Calu3 (cell line): ENCODE measurements at regions not wholly inside any gene's neighbourhood (a gene's known extent, or its start where the extent isn't known, plus 50 kb on each side); places are given as distances from the start of the nearest gene placed in this dataset.

ENCODE experiments used
- BruUV-seq: library from RNA; stranded (reverse); fragments of 400-500 nt; replicated peaks from 2 replicates; lab custom pipeline; 2021; lab: Mats Ljungman, UMichigan
- CTCF ChIA-PET: fragments of 300-600 bp; sonication (Branson Sonifier 250); formaldehyde crosslinking; loops from one replicate; lab custom pipeline; 2022; ENCODE audit warnings: antibody characterized with exemption; lab: Charles Lee
- DNase-seq: peaks from one replicate; pipeline ENCODE4 v3.0.0; 2022
- H3K27ac Mint-ChIP-seq: one replicate; pipeline ENCODE4 v1.8.0; 2022; ENCODE audit warnings: mixed read lengths; ENCODE audit not compliant: unreplicated experiment
- H3K27me3 Mint-ChIP-seq: one replicate; pipeline ENCODE4 v1.8.0; 2022; ENCODE audit warnings: mixed read lengths; ENCODE audit not compliant: unreplicated experiment
- H3K36me3 Mint-ChIP-seq: one replicate; pipeline ENCODE4 v1.8.0; 2022; ENCODE audit warnings: mild to moderate bottlenecking, moderate library complexity, mixed read lengths; ENCODE audit not compliant: insufficient read depth, unreplicated experiment
- H3K4me1 Mint-ChIP-seq: one replicate; pipeline ENCODE4 v1.8.0; 2022; ENCODE audit warnings: mild to moderate bottlenecking, low read depth, mixed read lengths; ENCODE audit not compliant: unreplicated experiment
- H3K4me3 Mint-ChIP-seq: one replicate; pipeline ENCODE4 v1.8.0; 2022; ENCODE audit warnings: mild to moderate bottlenecking, low read depth, moderate library complexity, mixed read lengths; ENCODE audit not compliant: unreplicated experiment
- H3K9me3 Mint-ChIP-seq: one replicate; pipeline ENCODE4 v1.8.0; 2022; ENCODE audit warnings: low read depth, mixed read lengths; ENCODE audit not compliant: unreplicated experiment
- intact Hi-C: fragments of 100-400 bp; cut with micrococcal nuclease; formaldehyde crosslinking; loops from one replicate; pipeline ENCODE4 v1.10.0; 2022; ENCODE audit not compliant: unreplicated experiment
- TF ChIP-seq, protein P1 (sequence below): fragments of 200-600 bp; IDR thresholded peaks from one replicate; pipeline ENCODE4 v1.8.0; 2022; ENCODE audit warnings: antibody characterized with exemption; ENCODE audit not compliant: unreplicated experiment

DNA sequence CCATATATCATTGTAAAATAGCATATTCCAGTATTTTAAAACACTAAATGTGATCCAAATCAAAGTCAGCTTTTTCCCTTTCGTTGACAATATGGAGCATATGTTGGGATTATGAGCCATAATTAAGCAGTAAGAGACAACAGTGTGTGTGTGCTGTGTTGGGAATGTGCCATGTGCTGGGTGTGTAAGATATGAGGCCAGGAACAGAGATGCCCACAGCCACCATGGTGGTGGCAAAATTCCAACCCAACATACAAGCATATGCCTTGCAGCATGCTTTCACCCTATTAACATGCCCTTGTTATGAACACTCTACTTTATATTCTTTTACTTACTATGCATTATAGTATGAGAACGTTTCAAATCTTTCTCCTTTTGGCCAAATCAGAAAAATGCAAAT, 1560.4 kb upstream of the TENM3 start:
- no peaks in the 10 kb centered on the region for H3K9me3 Mint-ChIP-seq
- TF ChIP-seq, protein P1, sequence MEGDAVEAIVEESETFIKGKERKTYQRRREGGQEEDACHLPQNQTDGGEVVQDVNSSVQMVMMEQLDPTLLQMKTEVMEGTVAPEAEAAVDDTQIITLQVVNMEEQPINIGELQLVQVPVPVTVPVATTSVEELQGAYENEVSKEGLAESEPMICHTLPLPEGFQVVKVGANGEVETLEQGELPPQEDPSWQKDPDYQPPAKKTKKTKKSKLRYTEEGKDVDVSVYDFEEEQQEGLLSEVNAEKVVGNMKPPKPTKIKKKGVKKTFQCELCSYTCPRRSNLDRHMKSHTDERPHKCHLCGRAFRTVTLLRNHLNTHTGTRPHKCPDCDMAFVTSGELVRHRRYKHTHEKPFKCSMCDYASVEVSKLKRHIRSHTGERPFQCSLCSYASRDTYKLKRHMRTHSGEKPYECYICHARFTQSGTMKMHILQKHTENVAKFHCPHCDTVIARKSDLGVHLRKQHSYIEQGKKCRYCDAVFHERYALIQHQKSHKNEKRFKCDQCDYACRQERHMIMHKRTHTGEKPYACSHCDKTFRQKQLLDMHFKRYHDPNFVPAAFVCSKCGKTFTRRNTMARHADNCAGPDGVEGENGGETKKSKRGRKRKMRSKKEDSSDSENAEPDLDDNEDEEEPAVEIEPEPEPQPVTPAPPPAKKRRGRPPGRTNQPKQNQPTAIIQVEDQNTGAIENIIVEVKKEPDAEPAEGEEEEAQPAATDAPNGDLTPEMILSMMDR: no peak
- no peaks in the 10 kb centered on the region for H3K4me1 Mint-ChIP-seq
- CTCF ChIA-PET: no interaction called here
- BruUV-seq: no TSS peak
- no peak overlapping the region for H3K27ac Mint-ChIP-seq
- intact Hi-C loops: no loop called here
- no peak overlapping the region for H3K4me3 Mint-ChIP-seq
- no peaks in the 10 kb centered on the region for H3K36me3 Mint-ChIP-seq
- no peak for DNase-seq
- H3K27me3 Mint-ChIP-seq: no peaks in the 10 kb centered on the region

DNA sequence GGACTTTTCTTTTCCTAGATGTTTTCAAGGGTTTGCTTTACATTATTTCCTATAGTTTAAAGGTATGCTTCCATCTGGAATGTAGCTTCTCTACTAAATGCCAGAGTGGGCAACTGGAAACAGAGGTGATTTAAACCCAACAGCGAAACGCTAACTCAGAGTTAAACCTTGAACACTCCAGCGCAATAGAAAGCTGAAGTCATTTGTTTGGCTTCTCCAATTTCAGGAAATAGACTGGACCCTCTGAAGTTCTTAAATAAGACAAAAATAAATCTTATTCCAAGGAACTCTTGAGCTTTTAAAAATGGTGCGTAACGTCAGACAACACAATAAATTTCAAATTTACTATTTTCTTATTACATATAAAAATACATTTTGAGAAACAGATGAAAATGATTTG, 1560.0 kb upstream of the TENM3 start:
- DNase-seq: no peak
- CTCF ChIA-PET: no interaction called here
- no peaks in the 10 kb centered on the region for H3K36me3 Mint-ChIP-seq
- H3K27ac Mint-ChIP-seq: no peak overlapping the region
- H3K27me3 Mint-ChIP-seq: no peaks in the 10 kb centered on the region
- no peak overlapping the region for H3K4me3 Mint-ChIP-seq
- H3K9me3 Mint-ChIP-seq: no peaks in the 10 kb centered on the region
- TF ChIP-seq, protein P1: no peak
- no TSS peak for BruUV-seq
- no peaks in the 10 kb centered on the region for H3K4me1 Mint-ChIP-seq
- intact Hi-C loops: no loop called here

DNA sequence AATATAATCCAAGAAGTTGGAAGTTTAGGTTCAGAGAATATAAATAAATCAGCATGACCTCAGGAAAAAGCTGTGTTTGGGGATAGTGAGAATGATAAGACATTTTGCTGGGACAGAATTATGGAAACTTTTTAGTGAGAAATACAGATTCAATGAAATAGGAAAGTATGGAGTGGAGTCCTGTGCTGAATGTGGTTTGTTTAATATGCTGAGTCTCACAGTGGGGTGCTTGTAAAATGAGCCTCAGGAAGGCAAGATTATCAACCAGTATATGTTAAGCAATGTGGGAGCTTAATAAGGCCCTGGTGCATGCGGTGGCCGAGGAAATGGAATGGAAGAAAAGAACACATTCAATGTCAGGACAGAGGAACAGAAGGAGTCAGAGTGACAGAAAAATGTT, 1554.7 kb upstream of the TENM3 start:
- Mint-ChIP-seq H3K4me1 (no peaks in the 10 kb centered on the region), H3K36me3 (no peaks in the 10 kb centered on the region), H3K9me3 (no peaks in the 10 kb centered on the region), H3K27me3 (no peaks in the 10 kb centered on the region), H3K4me3 (no peak overlapping the region), H3K27ac (no peak overlapping the region)
- DNase-seq: no peak
- intact Hi-C loops: no loop called here
- no TSS peak for BruUV-seq
- TF ChIP-seq, protein P1: no peak
- CTCF ChIA-PET: no interaction called here

- H3K9me3 Mint-ChIP-seq: no peaks in the 10 kb centered on the region
- H3K4me1 Mint-ChIP-seq: no peaks in the 10 kb centered on the region
- no peak overlapping the region for H3K4me3 Mint-ChIP-seq
- no peak for DNase-seq
- no TSS peak for BruUV-seq
- TF ChIP-seq, protein P1: no peak
- intact Hi-C loops: no loop called here
- no peak overlapping the region for H3K27ac Mint-ChIP-seq
- CTCF ChIA-PET: no interaction called here
- H3K36me3 Mint-ChIP-seq: no peaks in the 10 kb centered on the region
- H3K27me3 Mint-ChIP-seq: no peaks in the 10 kb centered on the region
Observed at GRCh38 chr4:180694875-180695274, 1548.3 kb upstream of the TENM3 start.

GRCh38 chr4:180695851-180696250, 1547.4 kb upstream of the TENM3 start:
- DNase-seq: no peak
- H3K27ac Mint-ChIP-seq: no peak overlapping the region
- intact Hi-C loops: no loop called here
- TF ChIP-seq, protein P1: no peak
- H3K9me3 Mint-ChIP-seq: no peaks in the 10 kb centered on the region
- no peaks in the 10 kb centered on the region for H3K27me3 Mint-ChIP-seq
- no peaks in the 10 kb centered on the region for H3K36me3 Mint-ChIP-seq
- no peak overlapping the region for H3K4me3 Mint-ChIP-seq
- no TSS peak for BruUV-seq
- CTCF ChIA-PET: no interaction called here
- H3K4me1 Mint-ChIP-seq: no peaks in the 10 kb centered on the region
